EH (cell line): ENCODE measurements at regions not wholly inside any gene's neighbourhood (a gene's known extent, or its start where the extent isn't known, plus 50 kb on each side); places are given as distances from the start of the nearest gene placed in this dataset.
"Not testable (repeated sequence)": the region's sequence is repeated elsewhere in the genome, so short reads cannot be mapped to it uniquely, and the experiment has no call there.

Experiments
- DNase-seq: peaks from one replicate; pipeline ENCODE4 v3.0.0-alpha.2; 2015; ENCODE audit warnings: low read depth

GRCh38 chr6:145271577-145271976 lies 463.7 kb downstream of the EPM2A start:
- no peak for DNase-seq

- DNase-seq = no peak
These were observed 463.1 kb downstream of the EPM2A start for GRCh38 chr6:145272246-145272645.

- DNase-seq = no peak
These were observed 462.2 kb downstream of the EPM2A start for GRCh38 chr6:145273136-145273535.

- no peak for DNase-seq
These were observed 461.2 kb downstream of the EPM2A start for GRCh38 chr6:145274083-145274482.

GRCh38 chr6:145275019-145275418 lies 460.3 kb downstream of the EPM2A start:
- no peak for DNase-seq

GRCh38 chr6:145275787-145276186 lies 459.5 kb downstream of the EPM2A start:
- DNase-seq = no peak

GRCh38 chr6:145276756-145277155 lies 458.6 kb downstream of the EPM2A start:
- DNase-seq = peak; percentile 67

- peak; percentile 6 for DNase-seq
These were observed 457.8 kb downstream of the EPM2A start for GRCh38 chr6:145277358-145278086.

- peak; percentile 76 for DNase-seq
These were observed 457.0 kb downstream of the EPM2A start for GRCh38 chr6:145278163-145278807.

GRCh38 chr6:145279551-145279950 lies 455.8 kb downstream of the EPM2A start:
- DNase-seq = no peak

GRCh38 chr6:145279993-145280392 lies 455.3 kb downstream of the EPM2A start:
- DNase-seq = no peak

GRCh38 chr6:145283209-145283608 lies 452.1 kb downstream of the EPM2A start:
- not testable (repeated sequence) for DNase-seq

GRCh38 chr6:145283856-145284255 lies 451.5 kb downstream of the EPM2A start:
- no peak for DNase-seq

GRCh38 chr6:145286916-145287315 lies 448.4 kb downstream of the EPM2A start:
- DNase-seq = no peak

- no peak for DNase-seq
These were observed 445.7 kb downstream of the EPM2A start for GRCh38 chr6:145289573-145289972.

- DNase-seq = no peak
These were observed 445.2 kb downstream of the EPM2A start for GRCh38 chr6:145290122-145290521.

- no peak for DNase-seq
These were observed 443.3 kb downstream of the EPM2A start for GRCh38 chr6:145292066-145292465.

- no peak for DNase-seq
These were observed 440.4 kb downstream of the EPM2A start for GRCh38 chr6:145294942-145295341.

GRCh38 chr6:145295746-145296145 lies 439.6 kb downstream of the EPM2A start:
- no peak for DNase-seq

- DNase-seq = no peak
These were observed 429.6 kb downstream of the EPM2A start for GRCh38 chr6:145305670-145306069.

- DNase-seq = no peak
These were observed 428.8 kb downstream of the EPM2A start for GRCh38 chr6:145306489-145306888.

- DNase-seq = peak; percentile 85
These were observed 425.3 kb downstream of the EPM2A start for GRCh38 chr6:145309842-145310535.

GRCh38 chr6:145312481-145312880 lies 422.8 kb downstream of the EPM2A start:
- DNase-seq = peak; percentile 9
